Adrenal gland (tissue), 5 donors: ENCODE measurements at regions not wholly inside any gene's neighbourhood (a gene's known extent, or its start where the extent isn't known, plus 50 kb on each side); places are given as distances from the start of the nearest gene placed in this dataset.

ENCODE experiments used
- CTCF ChIP-seq, 6 experiments: fragments of 450-650 bp in 4 of 6; fragments of 200-600 bp in 2 of 6; sonication (generic) in 1 of 6; IDR thresholded peaks; 1 replicate in 5 of 6; 2 replicates in 1 of 6; pipeline versions ENCODE4 v1.5.1 to v1.8.0; 2016 to 2021; ENCODE audit warnings: antibody characterized with exemption in 6 of 6, mild to moderate bottlenecking in 2 of 6, moderate library complexity in 1 of 6
- POLR2A ChIP-seq, 2 donors: fragments of 450-650 bp; IDR thresholded peaks; one replicate each; pipeline ENCODE4 v1.6.1; 2017; ENCODE audit warnings: antibody characterized with exemption in 2 of 2, mild to moderate bottlenecking in 2 of 2, moderate library complexity in 1 of 2
- donor health status: DM: no; HTN: no; CAD: no.

GRCh38 chr4:3365871-3366842 is 73.3 kb downstream of the RGS12 start:
- TF ChIP-seq CTCF (IDR thresholded peaks at IDR 0.05) (no peak), POLR2A (IDR thresholded peaks at IDR 0.05) (no peak)
